Small intestine (tissue), 7 donors: ENCODE measurements at regions not wholly inside any gene's neighbourhood (a gene's known extent, or its start where the extent isn't known, plus 50 kb on each side); places are given as distances from the start of the nearest gene placed in this dataset.
A peak's percentile ranks its signal among the peaks of the same experiment; 100 is the strongest.

Experiments used
- DNase-seq, 2 donors: peaks; one replicate each; pipeline versions ENCODE4 v3.0.0 to v3.0.0-alpha.2; 2013
- FAIRE-seq: peaks from 2 replicates; lab custom pipeline; 2012; peaks lifted over from hg19 to GRCh38; lab: Jason Lieb, UNC
- H3K27ac ChIP-seq, 3 donors: one replicate each; pipeline ENCODE4 v1.5.1; 2013; ENCODE audit warnings: low read length in 2 of 3, mild to moderate bottlenecking in 2 of 3, control low read depth in 1 of 3, inconsistent platforms in 1 of 3, low read depth in 1 of 3, moderate library complexity in 1 of 3
- H3K27me3 ChIP-seq, 3 donors: one replicate each; pipeline ENCODE4 v1.6.1; 2013; ENCODE audit warnings: low read length in 3 of 3, inconsistent platforms in 1 of 3; ENCODE audit not compliant: control insufficient read depth in 3 of 3, insufficient read depth in 3 of 3
- H3K36me3 ChIP-seq, 3 donors: one replicate each; pipeline ENCODE4 v1.6.1; 2013; ENCODE audit warnings: low read length in 3 of 3, inconsistent platforms in 1 of 3, low read depth in 1 of 3, mild to moderate bottlenecking in 1 of 3, moderate library complexity in 1 of 3; ENCODE audit not compliant: control insufficient read depth in 3 of 3, insufficient read depth in 2 of 3
- H3K4me1 ChIP-seq, 3 donors: one replicate each; pipeline ENCODE4 v1.6.1; 2013; ENCODE audit warnings: low read length in 2 of 3, inconsistent platforms in 1 of 3, low read depth in 1 of 3, mild to moderate bottlenecking in 1 of 3, moderate library complexity in 1 of 3; ENCODE audit not compliant: control insufficient read depth in 3 of 3, insufficient read depth in 2 of 3
- H3K4me3 ChIP-seq, 3 donors: one replicate each; pipeline ENCODE4 v1.5.1; 2013; ENCODE audit warnings: low read length in 3 of 3, control low read depth in 1 of 3, inconsistent platforms in 1 of 3, low read depth in 1 of 3, mild to moderate bottlenecking in 1 of 3, moderate library complexity in 1 of 3
- H3K9me3 ChIP-seq, 2 donors: one replicate each; pipeline ENCODE4 v1.6.1; 2013; ENCODE audit warnings: low read depth in 1 of 2, low read length in 1 of 2; ENCODE audit not compliant: control insufficient read depth in 2 of 2, insufficient read depth in 1 of 2
- WGBS, 3 donors: extraction: QIAGEN DNeasy Blood & Tissue Kit; methylation state at CpG; one replicate each; pipeline ENCODE4 v1.1.7; 2013; 5-methylcytosine and 5-hydroxymethylcytosine counted together
- donor health status: healthy with polysubstance abuse.
- donor health status: control.
- donor health status: control.
- donor health status: Bipolar disorder and iron deficiency.
- donor health status: healthy.

DNA sequence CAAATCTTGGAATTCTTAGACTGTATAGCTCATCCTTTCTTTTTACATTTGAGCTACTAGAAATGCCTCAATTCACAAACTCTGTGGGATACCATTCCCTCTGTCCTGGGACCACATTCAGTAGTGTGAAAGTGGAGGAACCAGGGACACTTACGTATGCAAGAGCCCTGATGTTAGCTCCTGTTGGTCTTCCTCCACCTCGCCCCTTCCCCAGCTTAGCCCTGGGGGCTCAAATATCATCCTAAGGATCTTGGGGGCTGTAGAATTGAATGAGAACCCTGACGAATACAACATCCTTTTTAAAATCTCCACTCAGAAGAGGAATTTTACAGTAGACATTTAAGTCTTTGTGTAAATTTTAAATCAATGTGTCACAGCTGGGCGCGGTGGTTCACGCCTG, 65.2 kb upstream of the RAPH1 start:
- Histone ChIP-seq H3K27me3 (peaks cover 0 to 3% (median 0%) of the 10 kb centered on the region in 3 donors), H3K36me3 (no peaks in the 10 kb centered on the region), H3K27ac (no peak overlapping the region), H3K4me1 (peaks cover 0 to 4% (median 0%) of the 10 kb centered on the region in 3 donors), H3K4me3 (no peak overlapping the region), H3K9me3 (no peaks in the 10 kb centered on the region)
- FAIRE-seq (no peak), DNase-seq (no peak)
- WGBS, 3 donors: 91 to 98% (median 93%) methylated on average over 6 of the region's 6 CpGs

DNA sequence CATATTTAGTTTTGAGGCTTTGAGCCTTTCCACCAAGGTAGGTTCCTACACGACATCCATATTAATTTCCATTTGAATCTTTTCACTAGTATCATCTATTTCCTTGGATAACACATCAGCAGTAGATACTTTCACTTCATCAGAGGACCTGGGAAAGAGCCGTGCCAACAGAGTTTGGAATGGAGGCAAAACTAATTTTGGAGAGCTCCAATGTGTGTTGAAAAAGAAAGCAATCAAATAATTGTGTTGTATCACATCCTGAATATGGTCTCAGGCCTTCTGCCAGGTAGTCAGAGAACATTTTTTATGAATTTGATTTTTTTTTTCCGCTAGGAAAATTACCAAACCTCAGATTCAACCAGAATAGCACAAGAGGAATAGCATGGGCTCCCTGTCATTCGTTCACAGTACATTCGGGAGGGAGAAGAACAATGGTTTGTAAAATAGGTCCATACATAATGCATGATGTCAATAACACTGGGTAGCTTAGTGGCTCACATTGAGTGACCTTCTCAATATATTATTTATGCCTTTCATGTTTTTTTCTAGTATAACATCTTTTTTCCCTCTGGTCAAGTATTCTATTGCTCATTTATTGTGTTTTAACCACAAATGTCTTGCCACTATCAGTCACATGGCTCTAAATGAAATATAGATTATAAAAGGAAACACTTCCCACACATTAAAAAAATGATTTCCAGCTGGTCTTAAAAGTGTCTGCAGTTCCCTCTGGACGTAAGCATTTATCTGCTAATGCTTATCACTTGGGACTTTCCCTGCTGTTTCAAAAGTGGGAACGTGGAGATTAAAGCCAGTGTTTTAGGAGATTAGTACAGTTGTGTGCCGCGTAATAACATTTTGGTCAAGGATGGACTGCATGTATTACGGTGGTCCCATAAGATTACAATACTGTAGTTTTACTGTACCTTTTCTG, 68.6 kb upstream of the RAPH1 start:
- DNase-seq (no peak), FAIRE-seq (no peak)
- Histone ChIP-seq H3K36me3 (no peaks in the 10 kb centered on the region), H3K9me3 (no peaks in the 10 kb centered on the region), H3K27me3 (peaks cover 0 to 3% (median 0%) of the 10 kb centered on the region in 3 donors), H3K4me3 (no peak overlapping the region), H3K4me1 (peaks cover 0 to 7% (median 0%) of the 10 kb centered on the region in 3 donors), H3K27ac (no peak overlapping the region)
- 43 to 63% (median 59%) methylated on average over 10 of the region's 10 CpGs for WGBS, 3 donors

DNA sequence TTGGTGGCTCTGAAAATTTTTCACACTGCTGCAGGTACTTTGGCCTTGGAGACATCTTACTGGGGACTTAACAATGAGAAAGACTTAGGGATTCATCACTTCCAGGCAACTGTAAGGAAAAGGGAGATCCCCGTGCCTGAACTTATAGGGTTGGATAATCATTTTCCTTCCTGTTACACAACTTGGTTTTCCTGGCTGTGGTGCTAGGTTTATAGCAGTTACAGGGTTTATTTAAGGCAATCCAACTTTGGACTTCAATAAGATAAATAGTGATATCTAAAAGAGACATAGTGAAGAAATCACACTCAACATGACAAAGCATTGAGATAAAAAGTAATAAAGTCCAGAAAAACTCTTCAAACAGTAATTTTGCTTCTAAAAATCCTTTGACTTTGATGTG, 70.2 kb upstream of the RAPH1 start:
- Histone ChIP-seq H3K4me3 (no peak overlapping the region), H3K27ac (no peak overlapping the region), H3K4me1 (peaks cover 0 to 7% (median 0%) of the 10 kb centered on the region in 3 donors), H3K27me3 (peaks cover 0 to under 1% (median 0%) of the 10 kb centered on the region in 3 donors), H3K36me3 (no peaks in the 10 kb centered on the region), H3K9me3 (no peaks in the 10 kb centered on the region)
- 4 to 25% (median 15%) methylated on average over 1 of the region's 1 CpG for WGBS, 3 donors
- FAIRE-seq (no peak), DNase-seq (peak; percentile 84 to 91)

DNA sequence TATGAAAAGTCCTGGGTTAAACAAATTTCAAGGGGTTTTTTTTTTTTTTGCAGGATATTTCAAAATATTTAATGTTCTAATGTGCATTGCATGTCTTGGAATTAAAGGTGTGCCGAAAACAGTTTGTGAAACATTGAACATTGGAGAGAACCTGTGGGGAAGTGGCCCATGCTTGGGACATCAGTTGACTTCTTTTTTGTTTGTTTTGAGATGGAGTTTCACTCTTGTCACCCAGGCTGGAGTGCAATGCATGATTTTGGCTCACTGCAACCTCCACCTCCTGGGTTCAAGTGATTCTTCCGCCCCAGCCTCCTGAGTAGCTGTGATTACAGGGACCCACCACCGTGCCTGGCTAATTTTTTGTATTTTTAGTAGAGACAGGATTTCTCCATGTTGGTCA, 71.0 kb upstream of the RAPH1 start:
- no peaks in the 10 kb centered on the region for H3K9me3 ChIP-seq
- DNase-seq (no peak), FAIRE-seq (no peak)
- H3K27ac ChIP-seq: no peak overlapping the region
- WGBS, 3 donors: 88 to 89% (median 88%) methylated on average over 3 of the region's 3 CpGs
- no peak overlapping the region for H3K4me3 ChIP-seq
- H3K4me1 ChIP-seq: peaks cover 0 to 7% (median 0%) of the 10 kb centered on the region in 3 donors
- no peaks in the 10 kb centered on the region for H3K27me3 ChIP-seq
- H3K36me3 ChIP-seq: no peaks in the 10 kb centered on the region

DNA sequence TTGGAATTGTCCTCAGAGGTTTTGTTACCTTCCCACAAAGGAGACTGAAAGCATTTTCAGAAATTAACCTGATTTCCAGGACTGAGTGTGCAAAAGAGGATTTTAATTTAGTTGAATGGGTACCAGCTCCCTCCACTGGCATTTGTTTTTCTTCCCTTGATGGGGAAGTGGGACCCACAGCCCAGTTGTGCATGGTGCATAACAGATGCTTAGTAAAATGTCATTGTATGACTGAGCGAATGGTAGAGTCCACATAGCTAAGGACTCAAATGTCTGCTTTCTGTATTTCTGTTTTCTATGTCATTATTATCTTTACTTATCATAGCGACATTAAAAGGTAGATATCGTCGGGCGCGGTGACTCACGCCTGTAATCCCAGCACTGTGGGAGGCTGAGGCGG, 75.5 kb upstream of the RAPH1 start:
- DNase-seq: no peak
- Histone ChIP-seq H3K36me3 (no peaks in the 10 kb centered on the region), H3K4me1 (peaks cover 0 to 7% (median 0%) of the 10 kb centered on the region in 3 donors), H3K9me3 (no peaks in the 10 kb centered on the region), H3K4me3 (no peak overlapping the region), H3K27ac (no peak overlapping the region), H3K27me3 (no peaks in the 10 kb centered on the region)
- 39 to 83% (median 49%) methylated on average over 8 of the region's 8 CpGs for WGBS, 3 donors
- no peak for FAIRE-seq

DNA sequence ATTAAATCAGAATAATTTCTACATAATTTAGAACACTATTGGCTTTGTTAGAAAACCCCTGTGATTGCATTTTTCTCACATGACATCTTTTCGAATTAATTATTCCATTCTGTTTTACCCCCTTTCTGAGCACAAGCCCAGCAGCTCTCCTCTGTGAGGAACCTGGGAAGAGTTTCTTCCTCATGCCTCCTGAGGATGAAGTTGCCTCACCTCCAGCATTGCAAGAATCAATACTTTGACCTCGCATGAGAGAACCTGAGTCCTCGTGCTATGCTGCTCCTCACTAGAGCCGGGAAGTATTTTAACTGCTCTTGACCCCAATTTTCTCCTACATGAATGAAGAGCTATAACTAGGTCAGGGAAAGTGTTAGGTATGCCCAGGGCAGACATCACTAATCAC, 77.1 kb upstream of the RAPH1 start:
- FAIRE-seq: no peak
- DNase-seq: peak in 1 of 2 donors; percentile 75
- no peaks in the 10 kb centered on the region for H3K36me3 ChIP-seq
- no peak overlapping the region for H3K4me3 ChIP-seq
- H3K4me1 ChIP-seq: peaks cover 0 to 5% (median 0%) of the 10 kb centered on the region in 3 donors
- H3K9me3 ChIP-seq: no peaks in the 10 kb centered on the region
- H3K27ac ChIP-seq: no peak overlapping the region
- WGBS, 3 donors: 82 to 89% (median 86%) methylated on average over 4 of the region's 4 CpGs
- H3K27me3 ChIP-seq: no peaks in the 10 kb centered on the region

DNA sequence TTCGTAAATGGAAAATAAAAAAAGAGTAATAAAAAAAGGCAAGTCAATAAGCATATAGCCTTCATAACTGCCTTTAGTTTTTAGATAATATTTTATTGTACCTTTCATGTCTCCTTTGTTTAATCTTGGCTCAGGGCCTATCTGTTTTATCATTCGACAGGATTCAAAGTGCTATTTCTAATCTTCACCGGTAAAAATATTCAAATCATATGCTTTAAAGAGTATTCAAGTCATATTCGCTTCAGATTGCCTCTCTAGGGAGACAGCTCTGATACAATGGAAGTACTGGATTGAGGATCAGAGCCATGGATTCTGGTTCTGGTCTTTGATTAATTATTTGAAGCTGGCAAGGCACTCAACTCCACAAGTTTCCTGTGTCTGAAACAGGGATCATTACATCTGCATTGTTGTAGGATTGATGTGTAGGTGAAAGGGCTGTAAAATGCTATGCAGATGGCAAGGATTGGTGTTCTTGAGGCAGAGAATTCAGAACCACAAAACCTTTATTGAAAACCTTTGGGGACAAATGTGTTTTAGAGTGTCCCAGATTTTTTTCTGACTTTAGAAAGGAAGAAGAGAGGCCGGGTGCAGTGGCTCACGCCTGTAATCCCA, 84.3 kb upstream of the RAPH1 start:
- Histone ChIP-seq H3K4me3 (no peak overlapping the region), H3K36me3 (no peaks in the 10 kb centered on the region), H3K4me1 (peaks cover 0 to 3% (median 0%) of the 10 kb centered on the region in 3 donors), H3K9me3 (peaks cover 0 to 15% of the 10 kb centered on the region in 2 donors), H3K27me3 (no peaks in the 10 kb centered on the region), H3K27ac (peak overlapping the region in 1 of 3 donors; percentile 6)
- FAIRE-seq: no peak
- WGBS, 3 donors: 32 to 65% (median 52%) methylated on average over 6 of the region's 6 CpGs
- peak; percentile 45 to 72 for DNase-seq

DNA sequence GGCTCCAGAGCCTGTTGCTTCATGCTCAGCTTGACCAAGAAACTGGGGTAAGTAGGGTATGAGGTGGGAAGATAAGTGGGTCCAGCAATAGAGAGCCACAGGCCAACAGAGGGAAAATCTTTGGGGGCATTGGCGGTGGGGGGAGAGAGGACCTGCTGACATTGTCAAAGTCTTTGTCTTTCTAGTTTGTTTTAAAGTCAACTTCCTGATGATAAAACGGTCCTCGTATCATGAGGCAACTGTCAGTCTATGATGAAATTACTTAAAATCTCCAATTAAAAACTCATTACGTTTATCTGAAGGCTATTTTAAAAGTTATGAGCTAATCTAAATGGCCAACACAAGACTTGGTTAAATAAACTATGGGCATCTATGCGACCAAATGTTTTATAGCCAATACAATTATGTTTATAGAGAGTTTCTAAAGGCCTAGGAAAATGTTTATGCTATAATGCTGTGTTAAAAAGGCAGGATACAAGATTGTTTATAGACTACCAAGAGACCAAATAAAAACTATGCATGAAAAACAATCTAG, 84.4 kb upstream of the CD28 start:
- no peaks in the 10 kb centered on the region for H3K36me3 ChIP-seq
- H3K4me3 ChIP-seq: no peak overlapping the region
- peaks cover 0 to 15% of the 10 kb centered on the region in 2 donors for H3K9me3 ChIP-seq
- H3K27me3 ChIP-seq: no peaks in the 10 kb centered on the region
- peaks cover 0 to 10% (median 0%) of the 10 kb centered on the region in 3 donors for H3K4me1 ChIP-seq
- FAIRE-seq: no peak
- H3K27ac ChIP-seq: no peak overlapping the region
- WGBS, 3 donors: 66 to 84% (median 83%) methylated on average over 5 of the region's 5 CpGs
- DNase-seq: no peak
